NB4 (cell line): ENCODE measurements at regions not wholly inside any gene's neighbourhood (a gene's known extent, or its start where the extent isn't known, plus 50 kb on each side); places are given as distances from the start of the nearest gene placed in this dataset.

Experiments used
- MAX ChIP-seq: IDR thresholded peaks from 2 replicates; pipeline ENCODE4 v1.6.1; 2011; ENCODE audit warnings: low read depth, low read length
- POLR2A ChIP-seq: IDR thresholded peaks from 2 replicates; pipeline ENCODE4 v1.6.1; 2011; ENCODE audit warnings: mild to moderate bottlenecking; ENCODE audit not compliant: insufficient read length; ENCODE audit errors: extremely low read depth
- TF ChIP-seq, protein P1 (sequence below): IDR thresholded peaks from one replicate; pipeline ENCODE4 v1.5.1; 2012; ENCODE audit warnings: low read depth, low read length

DNA sequence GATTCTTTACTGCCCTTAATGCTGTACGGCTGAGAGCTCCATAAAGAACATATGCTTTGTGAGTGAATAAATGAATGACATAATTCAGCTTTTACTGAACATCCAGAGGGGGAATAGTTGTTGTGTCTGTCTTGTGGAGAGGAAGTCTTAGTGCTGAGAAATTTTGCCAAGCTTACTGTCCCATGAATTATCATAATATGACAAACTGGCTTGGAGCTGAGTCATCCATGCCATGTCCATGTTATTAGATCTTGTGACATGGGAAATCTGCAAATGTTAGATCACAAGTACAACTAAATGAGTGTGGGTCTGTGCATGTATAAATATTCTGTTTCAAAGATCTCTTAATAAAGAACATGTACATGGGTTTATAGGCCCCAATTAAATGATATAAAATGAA lies 350.4 kb downstream of the BMP4 start:
- TF ChIP-seq, protein P1, sequence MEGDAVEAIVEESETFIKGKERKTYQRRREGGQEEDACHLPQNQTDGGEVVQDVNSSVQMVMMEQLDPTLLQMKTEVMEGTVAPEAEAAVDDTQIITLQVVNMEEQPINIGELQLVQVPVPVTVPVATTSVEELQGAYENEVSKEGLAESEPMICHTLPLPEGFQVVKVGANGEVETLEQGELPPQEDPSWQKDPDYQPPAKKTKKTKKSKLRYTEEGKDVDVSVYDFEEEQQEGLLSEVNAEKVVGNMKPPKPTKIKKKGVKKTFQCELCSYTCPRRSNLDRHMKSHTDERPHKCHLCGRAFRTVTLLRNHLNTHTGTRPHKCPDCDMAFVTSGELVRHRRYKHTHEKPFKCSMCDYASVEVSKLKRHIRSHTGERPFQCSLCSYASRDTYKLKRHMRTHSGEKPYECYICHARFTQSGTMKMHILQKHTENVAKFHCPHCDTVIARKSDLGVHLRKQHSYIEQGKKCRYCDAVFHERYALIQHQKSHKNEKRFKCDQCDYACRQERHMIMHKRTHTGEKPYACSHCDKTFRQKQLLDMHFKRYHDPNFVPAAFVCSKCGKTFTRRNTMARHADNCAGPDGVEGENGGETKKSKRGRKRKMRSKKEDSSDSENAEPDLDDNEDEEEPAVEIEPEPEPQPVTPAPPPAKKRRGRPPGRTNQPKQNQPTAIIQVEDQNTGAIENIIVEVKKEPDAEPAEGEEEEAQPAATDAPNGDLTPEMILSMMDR, result no peak
- TF ChIP-seq POLR2A, result no peak
- TF ChIP-seq MAX, result no peak
